HepG2 (cell line): ENCODE measurements at regions not wholly inside any gene's neighbourhood (a gene's known extent, or its start where the extent isn't known, plus 50 kb on each side); places are given as distances from the start of the nearest gene placed in this dataset.

Experiments
- ATAC-seq: fragments of 200-7000 bp; cut with Tn5 transposase; 3 replicates; pipeline ENCODE4 v1.9.1; 2020; ENCODE audit warnings: mild to moderate bottlenecking, moderate library complexity
- BruUV-seq: library from RNA; stranded (reverse); fragments of 400-500 nt; replicated peaks from 2 replicates; lab custom pipeline; 2021; lab: Mats Ljungman, UMichigan
- CTCF ChIA-PET: fragments of 300-600 bp; formaldehyde crosslinking; extraction: SDS; loops from one replicate; lab custom pipeline; 2021; ENCODE audit warnings: low total read pairs, inconsistent platforms, low intra/inter-chr PET ratio; lab: Yijun Ruan, JAX
- POLR2A ChIA-PET: fragments of 350-600 bp; sonication (Branson Sonifier 250); formaldehyde crosslinking; loops from one replicate; lab custom pipeline; 2020; ENCODE audit warnings: antibody characterized with exemption, inconsistent platforms; lab: Yijun Ruan, JAX
- DNase-seq: peaks from one replicate; pipeline ENCODE4 v3.0.0-alpha.2; 2015; ENCODE audit warnings: low spot score
- FAIRE-seq: peaks from 3 replicates; lab custom pipeline; 2011; peaks lifted over from hg19 to GRCh38; lab: Jason Lieb, UNC
- H2AFZ ChIP-seq: one replicate; pipeline ENCODE4 v1.6.1; 2011; ENCODE audit warnings: low read length, inconsistent platforms
- H3K27ac ChIP-seq: fragments of 300-600 bp; 3 replicates; pipeline ENCODE4 v1.8.0; 2011; ENCODE audit warnings: mixed run types, mild to moderate bottlenecking, mixed read lengths, low read length, inconsistent platforms; ENCODE audit not compliant: insufficient read depth; ENCODE audit errors: extremely low read length
- H3K27me3 ChIP-seq, 2 experiments: fragments of 200-600 bp in 1 of 2; 2 replicates in 1 of 2; 3 replicates in 1 of 2; pipeline versions ENCODE4 v1.6.0 to v1.8.0; 2011; ENCODE audit warnings: low read length in 2 of 2, mild to moderate bottlenecking in 2 of 2, moderate library complexity in 2 of 2, inconsistent platforms in 1 of 2; ENCODE audit not compliant: insufficient read depth in 2 of 2, control insufficient read depth in 1 of 2
- H3K36me3 ChIP-seq, 2 experiments: fragments of 200-600 bp in 1 of 2; replicated peaks in 1 of 2; 2 replicates in 1 of 2; 3 replicates in 1 of 2; pipeline versions ENCODE4 v1.5.1 to v1.8.0; 2011; ENCODE audit warnings: low read length in 2 of 2, inconsistent platforms in 1 of 2; ENCODE audit not compliant: insufficient read depth in 2 of 2, control insufficient read depth in 1 of 2
- H3K4me1 ChIP-seq: 2 replicates; pipeline ENCODE4 v1.5.1; 2012; ENCODE audit warnings: low read length, inconsistent platforms; ENCODE audit not compliant: insufficient read depth
- H3K4me2 ChIP-seq: 2 replicates; pipeline ENCODE4 v1.6.0; 2011; ENCODE audit warnings: low read depth, low read length, inconsistent platforms
- H3K4me3 ChIP-seq, 3 experiments: fragments of 200-600 bp in 1 of 3; sonication (generic), shearing (Covaris generic) in 1 of 3; replicated peaks in 1 of 3; 2 replicates each; pipeline ENCODE4 v1.5.1; 2011 to 2016; ENCODE audit warnings: low read length in 3 of 3, inconsistent platforms in 2 of 3, low read depth in 2 of 3, mild to moderate bottlenecking in 2 of 3, control low read depth in 1 of 3, mixed read lengths in 1 of 3; ENCODE audit not compliant: insufficient read depth in 1 of 3
- H3K79me2 ChIP-seq: one replicate; pipeline ENCODE4 v1.6.1; 2011; ENCODE audit warnings: low read length, inconsistent platforms; ENCODE audit not compliant: insufficient read depth
- H3K9ac ChIP-seq: 2 replicates; pipeline ENCODE4 v1.6.0; 2011; ENCODE audit warnings: mild to moderate bottlenecking, low read depth, low read length, inconsistent platforms; ENCODE audit not compliant: insufficient read depth
- H3K9me3 ChIP-seq: 2 replicates; pipeline ENCODE4 v1.5.1; 2012; ENCODE audit warnings: mild to moderate bottlenecking, low read length
- H4K20me1 ChIP-seq: 2 replicates; pipeline ENCODE4 v1.6.0; 2011; ENCODE audit warnings: inconsistent platforms, mild to moderate bottlenecking, low read length, moderate library complexity; ENCODE audit not compliant: insufficient read depth
- ATF1 ChIP-seq: IDR thresholded peaks from 2 replicates; pipeline ENCODE4 v1.6.1; 2016; ENCODE audit warnings: mild to moderate bottlenecking, control low read depth
- BHLHE40 ChIP-seq: IDR thresholded peaks from 2 replicates; pipeline ENCODE4 v1.6.1; 2011; ENCODE audit warnings: low read length, improper control_type of control experiment
- CBX2 ChIP-seq, 2 experiments: fragments of 200-600 bp in 1 of 2; sonication (generic); formaldehyde crosslinking in 1 of 2; IDR thresholded peaks; 2 replicates each; pipeline versions ENCODE4 v1.7.0 to v1.8.1; 2018 to 2022; ENCODE audit warnings: low read depth in 2 of 2, low read length in 1 of 2, mild to moderate bottlenecking in 1 of 2, missing genetic modification reagents in 1 of 2
- FOXK1 ChIP-seq: sonication (generic); formaldehyde crosslinking; IDR thresholded peaks from 2 replicates; pipeline ENCODE4 v1.4.0; 2020; ENCODE audit warnings: low read depth, missing genetic modification reagents, borderline replicate concordance
- MAFF ChIP-seq: IDR thresholded peaks from 2 replicates; pipeline ENCODE4 v1.6.1; 2011; ENCODE audit warnings: low read depth, low read length, improper control_type of control experiment
- MXD3 ChIP-seq: IDR thresholded peaks from 2 replicates; pipeline ENCODE4 v1.6.1; 2016; ENCODE audit warnings: mild to moderate bottlenecking, missing biosample characterization, missing genetic modification reagents
- NFYC ChIP-seq: IDR thresholded peaks from 2 replicates; pipeline ENCODE4 v1.6.1; 2016; ENCODE audit warnings: missing genetic modification reagents, missing compliant biosample characterization
- SP2 ChIP-seq: sonication (generic); formaldehyde crosslinking; IDR thresholded peaks from 2 replicates; pipeline ENCODE4 v1.5.1; 2020; ENCODE audit warnings: mild to moderate bottlenecking, missing genetic modification reagents
- ZBTB1 ChIP-seq: sonication (generic); formaldehyde crosslinking; IDR thresholded peaks from 2 replicates; pipeline ENCODE4 v1.4.0; 2020; ENCODE audit warnings: missing genetic modification reagents, borderline replicate concordance
- ZNF589 ChIP-seq: sonication (generic); formaldehyde crosslinking; conservative IDR thresholded peaks from 2 replicates; pipeline ENCODE4 v1.8.0; 2022; ENCODE audit warnings: mild to moderate bottlenecking, moderate library complexity, missing genetic modification reagents
- ZNF768 ChIP-seq: sonication (generic); formaldehyde crosslinking; IDR thresholded peaks from 2 replicates; pipeline ENCODE4 v1.4.0; 2020; ENCODE audit warnings: missing genetic modification reagents
- ZNF879 ChIP-seq: sonication (generic); formaldehyde crosslinking; IDR thresholded peaks from 2 replicates; pipeline ENCODE4 v1.8.1; 2023; ENCODE audit warnings: missing genetic modification reagents
- ZNF891 ChIP-seq: sonication (generic); formaldehyde crosslinking; IDR thresholded peaks from 2 replicates; pipeline ENCODE4 v1.5.0; 2020; ENCODE audit warnings: mild to moderate bottlenecking, missing genetic modification reagents
- WGBS: methylation state at CpG from one replicate; pipeline ENCODE4 v1.1.6; 2017; ENCODE audit warnings: low lambda C conversion rate; 5-methylcytosine and 5-hydroxymethylcytosine counted together
- in situ Hi-C: cut with HindIII; loops from 2 replicates; pipeline ENCODE4 v1.10.0; 2017; ENCODE audit warnings: low pct_unique_long_range_greater_than_20kb; ENCODE audit not compliant: extremely low pct_ligation_motif_present
- intact Hi-C: fragments of 100-400 bp; cut with micrococcal nuclease; formaldehyde crosslinking; loops from one replicate; pipeline ENCODE4 v1.10.0; 2022; ENCODE audit not compliant: unreplicated experiment
- TF ChIP-seq, protein P1 (sequence below): fragments of 450-650 bp; IDR thresholded peaks from 2 replicates; pipeline ENCODE4 v1.6.1; 2016
- TF ChIP-seq, protein P2 (sequence below): IDR thresholded peaks from 2 replicates; pipeline ENCODE4 v1.6.1; 2016; ENCODE audit warnings: low read depth
- TF ChIP-seq, protein P3 (sequence below): IDR thresholded peaks from 2 replicates; pipeline ENCODE4 v1.6.1; 2016; ENCODE audit warnings: missing biosample characterization, missing genetic modification reagents, low read depth

DNA sequence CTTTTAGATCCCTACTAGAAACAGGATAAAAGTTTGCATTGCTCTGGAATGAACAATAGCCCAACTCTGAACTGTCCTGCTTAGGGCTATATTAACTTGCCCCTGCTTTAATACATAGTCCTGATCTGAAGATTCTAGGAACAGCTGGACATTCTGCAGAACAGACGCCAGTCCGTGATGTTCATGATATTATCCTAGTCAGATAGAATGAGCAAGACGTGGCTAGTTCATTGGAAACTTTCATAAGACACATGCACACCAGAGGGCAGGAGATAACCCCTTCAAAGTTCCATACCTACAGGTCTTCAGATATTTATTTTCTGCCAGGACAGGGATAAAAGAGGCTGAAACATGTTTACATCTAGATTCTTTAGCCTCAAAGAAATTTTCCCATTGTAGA is 75.5 kb upstream of the CLNK start:
- no peak for DNase-seq
- WGBS, result 0% methylated on average over 3 of the region's 3 CpGs
- H2AFZ ChIP-seq, result no peak overlapping the region
- in situ Hi-C loops (no loop called here), intact Hi-C loops (no loop called here)
- ChIA-PET CTCF (no interaction called here), POLR2A (no interaction called here)
- no peak for ATAC-seq
- H4K20me1 ChIP-seq, result no peaks in the 10 kb centered on the region
- no peaks in the 10 kb centered on the region for H3K36me3 ChIP-seq
- no peak overlapping the region for H3K4me3 ChIP-seq
- no peak for FAIRE-seq
- no peaks in the 10 kb centered on the region for H3K9me3 ChIP-seq
- no peak for TF ChIP-seq ZNF879 (CRISPR knock-in tag)
- TF ChIP-seq, protein P1, sequence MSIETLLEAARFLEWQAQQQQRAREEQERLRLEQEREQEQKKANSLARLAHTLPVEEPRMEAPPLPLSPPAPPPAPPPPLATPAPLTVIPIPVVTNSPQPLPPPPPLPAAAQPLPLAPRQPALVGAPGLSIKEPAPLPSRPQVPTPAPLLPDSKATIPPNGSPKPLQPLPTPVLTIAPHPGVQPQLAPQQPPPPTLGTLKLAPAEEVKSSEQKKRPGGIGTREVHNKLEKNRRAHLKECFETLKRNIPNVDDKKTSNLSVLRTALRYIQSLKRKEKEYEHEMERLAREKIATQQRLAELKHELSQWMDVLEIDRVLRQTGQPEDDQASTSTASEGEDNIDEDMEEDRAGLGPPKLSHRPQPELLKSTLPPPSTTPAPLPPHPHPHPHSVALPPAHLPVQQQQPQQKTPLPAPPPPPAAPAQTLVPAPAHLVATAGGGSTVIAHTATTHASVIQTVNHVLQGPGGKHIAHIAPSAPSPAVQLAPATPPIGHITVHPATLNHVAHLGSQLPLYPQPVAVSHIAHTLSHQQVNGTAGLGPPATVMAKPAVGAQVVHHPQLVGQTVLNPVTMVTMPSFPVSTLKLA, result no peak
- TF ChIP-seq, protein P2, sequence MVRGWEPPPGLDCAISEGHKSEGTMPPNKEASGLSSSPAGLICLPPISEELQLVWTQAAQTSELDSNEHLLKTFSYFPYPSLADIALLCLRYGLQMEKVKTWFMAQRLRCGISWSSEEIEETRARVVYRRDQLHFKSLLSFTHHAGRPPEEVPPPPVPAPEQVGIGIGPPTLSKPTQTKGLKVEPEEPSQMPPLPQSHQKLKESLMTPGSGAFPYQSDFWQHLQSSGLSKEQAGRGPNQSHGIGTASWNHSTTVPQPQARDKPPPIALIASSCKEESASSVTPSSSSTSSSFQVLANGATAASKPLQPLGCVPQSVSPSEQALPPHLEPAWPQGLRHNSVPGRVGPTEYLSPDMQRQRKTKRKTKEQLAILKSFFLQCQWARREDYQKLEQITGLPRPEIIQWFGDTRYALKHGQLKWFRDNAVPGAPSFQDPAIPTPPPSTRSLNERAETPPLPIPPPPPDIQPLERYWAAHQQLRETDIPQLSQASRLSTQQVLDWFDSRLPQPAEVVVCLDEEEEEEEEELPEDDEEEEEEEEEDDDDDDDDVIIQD, result no peak
- H3K9ac ChIP-seq, result no peak overlapping the region
- no peaks in the 10 kb centered on the region for H3K79me2 ChIP-seq
- H3K27me3 ChIP-seq, result no peaks in the 10 kb centered on the region
- no peak overlapping the region for H3K27ac ChIP-seq
- no peak overlapping the region for H3K4me2 ChIP-seq
- H3K4me1 ChIP-seq, result no peaks in the 10 kb centered on the region
- BruUV-seq, result no TSS peak

DNA sequence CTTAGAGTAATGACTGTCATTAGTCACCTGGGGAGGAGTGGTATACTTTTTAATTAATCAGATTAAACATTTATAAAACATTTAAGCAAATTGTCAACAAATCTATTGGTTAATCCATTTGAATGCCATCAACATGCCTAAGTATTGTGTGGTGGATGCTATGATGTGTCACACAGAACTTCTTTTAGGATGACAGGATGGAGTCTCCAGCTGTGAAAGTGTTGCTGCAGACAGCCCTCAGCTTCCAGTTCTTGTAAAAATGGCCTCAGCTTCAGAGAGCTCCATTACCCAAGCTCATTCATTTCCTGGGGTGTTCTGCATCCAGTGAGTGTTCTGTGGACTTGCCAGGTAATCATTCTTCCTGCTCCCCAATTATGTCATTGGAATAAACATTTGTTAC is 74.3 kb upstream of the CLNK start:
- Histone ChIP-seq H3K4me2 (no peak overlapping the region), H3K79me2 (no peaks in the 10 kb centered on the region), H3K36me3 (no peaks in the 10 kb centered on the region), H3K4me3 (no peak overlapping the region), H3K4me1 (no peaks in the 10 kb centered on the region), H2AFZ (no peak overlapping the region), H3K9me3 (no peaks in the 10 kb centered on the region), H4K20me1 (no peaks in the 10 kb centered on the region), H3K27me3 (no peaks in the 10 kb centered on the region), H3K9ac (no peak overlapping the region), H3K27ac (no peak overlapping the region)
- no TSS peak for BruUV-seq
- intact Hi-C loops (no loop called here), in situ Hi-C loops (no loop called here)
- TF ChIP-seq SP2, result no peak
- TF ChIP-seq ZNF589, result no peak
- TF ChIP-seq ZNF768 (CRISPR knock-in tag), result no peak
- no peak for TF ChIP-seq ZBTB1
- no peak for TF ChIP-seq CBX2 (IDR thresholded peaks at IDR 0.05; ENCODE audit: low read depth, low read length)
- TF ChIP-seq CBX2 (CRISPR knock-in tag; IDR thresholded peaks at IDR 0.05; ENCODE audit: low read depth), result no peak
- no peak for TF ChIP-seq MAFF
- no peak for TF ChIP-seq ZNF891 (CRISPR knock-in tag)
- no peak for TF ChIP-seq ATF1 (CRISPR knock-in tag)
- TF ChIP-seq BHLHE40, result no peak
- no peak for TF ChIP-seq FOXK1
- TF ChIP-seq, protein P3, sequence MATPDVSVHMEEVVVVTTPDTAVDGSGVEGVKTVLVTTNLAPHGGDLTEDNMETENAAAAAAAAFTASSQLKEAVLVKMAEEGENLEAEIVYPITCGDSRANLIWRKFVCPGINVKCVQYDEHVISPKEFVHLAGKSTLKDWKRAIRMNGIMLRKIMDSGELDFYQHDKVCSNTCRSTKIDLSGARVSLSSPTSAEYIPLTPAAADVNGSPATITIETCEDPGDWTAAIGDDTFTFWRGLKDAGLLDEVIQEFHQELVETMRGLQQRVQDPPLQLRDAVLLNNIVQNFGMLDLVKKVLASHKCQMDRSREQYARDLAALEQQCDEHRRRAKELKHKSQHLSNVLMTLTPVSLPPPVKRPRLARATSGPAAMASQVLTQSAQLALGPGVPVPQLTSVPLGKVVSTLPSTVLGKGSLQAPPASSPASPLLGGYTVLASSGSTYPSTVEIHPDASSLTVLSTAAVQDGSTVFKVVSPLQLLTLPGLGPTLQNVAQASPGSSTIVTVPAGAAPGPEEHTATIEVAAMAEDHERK (CRISPR knock-in tag), result no peak
- TF ChIP-seq MXD3 (CRISPR knock-in tag), result no peak
- TF ChIP-seq NFYC, result no peak
- POLR2A ChIA-PET, result no interaction called here
- ATAC-seq (no peak), DNase-seq (no peak), FAIRE-seq (no peak)
- CTCF ChIA-PET, result no interaction called here
